Right atrium auricular region (tissue), 2 donors: ENCODE measurements at regions not wholly inside any gene's neighbourhood (a gene's known extent, or its start where the extent isn't known, plus 50 kb on each side); places are given as distances from the start of the nearest gene placed in this dataset.

Source experiments
- DNase-seq: peaks from one replicate; pipeline ENCODE4 v3.0.0-alpha.2; 2019; ENCODE audit warnings: low spot score
- H3K27ac ChIP-seq, 2 donors: fragments of 200-600 bp; sonication (generic); 1 replicate in 1 of 2; 2 replicates in 1 of 2; pipeline ENCODE4 v1.5.1; 2016 to 2019
- H3K27me3 ChIP-seq, 2 donors: fragments of 200-600 bp; sonication (generic); one replicate each; pipeline versions ENCODE4 v1.5.1 to v1.6.0; 2017 to 2019
- H3K36me3 ChIP-seq: fragments of 200-600 bp; sonication (generic); one replicate; pipeline ENCODE4 v1.5.1; 2016
- H3K4me1 ChIP-seq, 2 donors: fragments of 200-600 bp; sonication (generic); one replicate each; pipeline versions ENCODE4 v1.5.1 to v1.6.0; 2017 to 2019
- H3K4me3 ChIP-seq, 2 donors: fragments of 200-600 bp; sonication (generic); 1 replicate in 1 of 2; 2 replicates in 1 of 2; pipeline ENCODE4 v1.5.1; 2017 to 2019; ENCODE audit warnings: mild to moderate bottlenecking in 1 of 2, moderate library complexity in 1 of 2
- H3K9me3 ChIP-seq, 2 donors: fragments of 200-600 bp; sonication (generic); one replicate each; pipeline ENCODE4 v1.5.1; 2019
- TF ChIP-seq, protein P1 (sequence below), 2 donors: fragments of 200-600 bp; sonication (generic); IDR thresholded peaks; one replicate each; pipeline ENCODE4 v1.5.1; 2019; ENCODE audit warnings: antibody characterized with exemption in 2 of 2

DNA sequence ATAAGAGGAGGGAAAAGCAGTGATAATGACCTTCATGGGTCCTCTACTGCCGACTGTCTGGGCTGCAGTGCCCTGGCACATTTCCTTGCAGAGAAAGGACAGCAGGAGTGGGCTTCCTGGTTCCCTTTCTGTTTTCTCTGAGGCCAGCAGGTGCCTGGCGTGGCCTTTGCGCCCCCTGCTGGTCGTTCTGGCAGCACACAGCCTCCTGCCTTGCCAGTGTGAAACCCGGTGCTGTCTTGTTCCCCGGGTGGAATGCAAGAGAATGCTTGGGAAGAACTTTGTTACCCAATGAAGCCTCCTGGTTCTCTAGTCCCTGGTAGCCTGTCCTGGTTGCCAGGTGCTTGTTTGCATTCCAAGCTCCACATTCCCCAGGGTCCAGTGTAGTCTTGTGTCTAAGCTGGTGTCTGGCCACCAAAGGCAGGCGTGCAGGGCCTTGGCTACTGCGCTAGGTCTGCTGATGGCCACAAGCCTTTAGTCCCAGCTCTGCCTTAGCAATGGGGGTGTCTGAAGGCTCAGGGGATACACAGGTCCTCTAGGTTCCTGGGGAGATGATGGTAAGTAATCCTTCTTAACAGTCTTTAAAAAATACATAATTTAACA, 1392.4 kb upstream of the TMEM132C start:
- no peak overlapping the region for H3K27ac ChIP-seq
- no peaks in the 10 kb centered on the region for H3K27me3 ChIP-seq
- TF ChIP-seq, protein P1, sequence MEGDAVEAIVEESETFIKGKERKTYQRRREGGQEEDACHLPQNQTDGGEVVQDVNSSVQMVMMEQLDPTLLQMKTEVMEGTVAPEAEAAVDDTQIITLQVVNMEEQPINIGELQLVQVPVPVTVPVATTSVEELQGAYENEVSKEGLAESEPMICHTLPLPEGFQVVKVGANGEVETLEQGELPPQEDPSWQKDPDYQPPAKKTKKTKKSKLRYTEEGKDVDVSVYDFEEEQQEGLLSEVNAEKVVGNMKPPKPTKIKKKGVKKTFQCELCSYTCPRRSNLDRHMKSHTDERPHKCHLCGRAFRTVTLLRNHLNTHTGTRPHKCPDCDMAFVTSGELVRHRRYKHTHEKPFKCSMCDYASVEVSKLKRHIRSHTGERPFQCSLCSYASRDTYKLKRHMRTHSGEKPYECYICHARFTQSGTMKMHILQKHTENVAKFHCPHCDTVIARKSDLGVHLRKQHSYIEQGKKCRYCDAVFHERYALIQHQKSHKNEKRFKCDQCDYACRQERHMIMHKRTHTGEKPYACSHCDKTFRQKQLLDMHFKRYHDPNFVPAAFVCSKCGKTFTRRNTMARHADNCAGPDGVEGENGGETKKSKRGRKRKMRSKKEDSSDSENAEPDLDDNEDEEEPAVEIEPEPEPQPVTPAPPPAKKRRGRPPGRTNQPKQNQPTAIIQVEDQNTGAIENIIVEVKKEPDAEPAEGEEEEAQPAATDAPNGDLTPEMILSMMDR (IDR thresholded peaks at IDR 0.05), result peak; percentile 70 to 91
- no peak overlapping the region for H3K4me3 ChIP-seq
- H3K9me3 ChIP-seq, result no peaks in the 10 kb centered on the region
- H3K4me1 ChIP-seq, result no peaks in the 10 kb centered on the region
- no peak for DNase-seq
- H3K36me3 ChIP-seq, result no peaks in the 10 kb centered on the region

DNA sequence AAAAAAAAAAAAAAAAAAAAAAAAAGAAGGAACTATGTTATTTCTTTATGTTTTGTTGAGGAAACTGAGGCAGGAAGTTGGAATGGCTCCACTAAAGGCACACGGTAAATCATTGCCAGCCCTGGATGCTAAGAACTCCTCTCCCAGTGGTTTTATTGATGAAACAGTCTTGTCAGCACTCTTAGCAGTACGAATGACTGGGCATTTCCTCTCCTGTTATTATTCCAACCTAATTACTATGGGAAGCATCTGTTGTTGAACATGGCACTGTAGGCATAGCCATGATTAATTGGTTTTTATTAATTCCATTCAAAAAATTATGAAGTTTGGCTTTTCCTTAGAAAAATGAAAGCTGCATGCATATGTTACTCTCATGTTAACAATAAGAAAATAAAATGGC, 1387.1 kb upstream of the TMEM132C start:
- H3K4me1 ChIP-seq, result peaks cover 0 to 4% of the 10 kb centered on the region in 2 donors

DNA sequence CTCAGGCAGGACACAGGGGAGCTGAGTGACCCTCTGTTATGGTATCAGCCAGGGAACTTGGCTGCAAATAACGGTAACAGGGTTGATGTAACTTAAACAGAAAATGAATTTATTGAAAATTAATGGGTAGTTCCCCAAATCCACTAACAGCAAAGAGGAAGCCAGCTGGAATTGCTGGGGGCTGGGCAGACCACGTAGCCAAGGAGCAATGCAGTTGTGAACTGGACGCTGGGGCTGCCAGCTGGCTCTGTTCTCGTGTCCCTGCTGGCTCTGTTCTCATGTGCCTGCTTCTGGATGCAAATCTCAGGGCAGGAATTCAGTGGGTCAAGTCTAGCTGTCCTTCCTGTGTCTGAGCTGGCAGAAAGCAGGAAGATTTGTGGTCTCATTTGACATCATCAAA, 1383.3 kb upstream of the TMEM132C start:
- peaks cover 0 to 4% of the 10 kb centered on the region in 2 donors for H3K4me1 ChIP-seq
- no peak overlapping the region for H3K27ac ChIP-seq
- H3K9me3 ChIP-seq, result no peaks in the 10 kb centered on the region
- H3K4me3 ChIP-seq, result no peak overlapping the region
- DNase-seq, result no peak
- TF ChIP-seq, protein P1 (IDR thresholded peaks at IDR 0.05), result no peak
- no peaks in the 10 kb centered on the region for H3K36me3 ChIP-seq
- no peaks in the 10 kb centered on the region for H3K27me3 ChIP-seq

More for the DNA sequence above, 1387.1 kb upstream of the TMEM132C start:
- no peak for DNase-seq
- Histone ChIP-seq H3K9me3 (no peaks in the 10 kb centered on the region), H3K36me3 (no peaks in the 10 kb centered on the region), H3K27me3 (no peaks in the 10 kb centered on the region), H3K4me3 (no peak overlapping the region), H3K27ac (no peak overlapping the region)
- TF ChIP-seq, protein P1 (IDR thresholded peaks at IDR 0.05), result no peak

DNA sequence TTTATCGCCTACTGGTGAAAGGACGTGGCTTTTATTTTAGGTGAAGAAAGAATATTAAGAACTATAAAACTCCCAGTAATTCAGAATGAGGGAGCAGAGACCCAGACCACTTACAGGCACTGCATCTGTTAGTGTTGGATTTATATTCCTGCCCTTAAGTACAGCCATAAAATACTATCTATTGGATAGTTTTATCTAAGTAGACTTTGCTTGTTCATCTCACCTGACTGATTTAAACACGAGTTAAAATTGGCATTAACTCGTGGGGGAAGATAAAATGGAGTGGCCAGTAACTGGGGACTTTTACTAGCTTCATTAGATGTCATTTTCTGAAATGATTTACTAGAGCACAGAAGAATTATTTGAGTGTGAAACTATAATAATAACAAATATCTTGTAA, 1377.5 kb upstream of the TMEM132C start:
- Histone ChIP-seq H3K36me3 (no peaks in the 10 kb centered on the region), H3K9me3 (no peaks in the 10 kb centered on the region), H3K27me3 (no peaks in the 10 kb centered on the region), H3K4me3 (no peak overlapping the region), H3K4me1 (no peaks in the 10 kb centered on the region), H3K27ac (no peak overlapping the region)
- TF ChIP-seq, protein P1 (IDR thresholded peaks at IDR 0.05), result no peak
- no peak for DNase-seq

DNA sequence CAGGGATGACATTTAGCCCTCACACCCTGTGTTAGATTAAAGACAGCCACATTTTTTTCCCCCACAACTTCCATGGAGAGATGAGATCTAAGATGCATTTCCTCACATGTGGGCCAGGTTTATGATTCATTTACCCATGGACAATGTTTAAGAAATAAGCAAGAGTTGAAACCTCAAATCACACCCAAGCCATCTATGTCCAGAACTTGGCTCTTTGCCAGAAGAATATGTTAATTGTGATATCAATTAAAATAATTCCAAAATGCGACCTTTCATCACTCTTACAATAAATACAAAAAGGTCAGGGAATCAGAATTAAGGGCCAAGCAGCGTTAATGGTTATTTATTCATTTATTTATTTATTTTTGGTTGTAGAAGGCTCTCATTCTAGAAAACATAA, 1376.9 kb upstream of the TMEM132C start:
- Histone ChIP-seq H3K9me3 (no peaks in the 10 kb centered on the region), H3K36me3 (no peaks in the 10 kb centered on the region), H3K4me1 (no peaks in the 10 kb centered on the region), H3K27ac (no peak overlapping the region), H3K27me3 (no peaks in the 10 kb centered on the region), H3K4me3 (no peak overlapping the region)
- no peak for DNase-seq
- TF ChIP-seq, protein P1 (IDR thresholded peaks at IDR 0.05), result no peak

DNA sequence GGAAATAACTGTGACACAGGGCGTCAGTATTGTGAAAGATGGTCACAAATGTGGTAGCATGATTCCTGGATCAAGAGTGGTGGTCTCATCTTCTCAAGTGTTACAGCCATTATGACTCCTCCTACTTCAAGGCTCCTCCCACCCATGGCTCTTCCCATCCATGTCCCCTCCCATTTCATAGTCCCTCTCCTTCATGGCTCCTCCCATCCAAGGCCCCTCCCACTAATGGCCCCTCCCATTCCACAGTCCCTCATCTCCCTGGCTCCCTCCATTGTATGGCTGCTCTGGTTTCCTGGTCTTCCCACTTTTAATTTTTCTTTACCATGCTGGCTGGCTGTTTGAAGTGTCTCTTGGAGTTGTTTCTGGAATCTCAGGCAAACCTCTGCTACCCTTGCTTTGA, 1375.2 kb upstream of the TMEM132C start:
- Histone ChIP-seq H3K27me3 (no peaks in the 10 kb centered on the region), H3K27ac (no peak overlapping the region), H3K4me1 (no peaks in the 10 kb centered on the region), H3K36me3 (no peaks in the 10 kb centered on the region), H3K4me3 (no peak overlapping the region), H3K9me3 (no peaks in the 10 kb centered on the region)
- TF ChIP-seq, protein P1 (IDR thresholded peaks at IDR 0.05), result no peak
- no peak for DNase-seq
